Left hindlimb (tissue), 1 donor: ENCODE measurements at regions not wholly inside any gene's neighbourhood (a gene's known extent, or its start where the extent isn't known, plus 50 kb on each side); places are given as distances from the start of the nearest gene placed in this dataset.

Experiments
- DNase-seq: peaks from one replicate; pipeline ENCODE4 v3.0.0-alpha.2; 2018

GRCh38 chr6:143592335-143592734 is 80.8 kb upstream of the FUCA2 start:
- DNase-seq, result no peak

GRCh38 chr6:143591441-143591840 is 79.9 kb upstream of the FUCA2 start:
- DNase-seq, result no peak

GRCh38 chr6:143589162-143589561 is 77.6 kb upstream of the FUCA2 start:
- DNase-seq, result no peak

GRCh38 chr6:143586557-143586956 is 75.0 kb upstream of the FUCA2 start:
- no peak for DNase-seq

GRCh38 chr6:143585716-143586115 is 74.2 kb upstream of the FUCA2 start:
- DNase-seq, result no peak

- DNase-seq, result no peak
Observed at GRCh38 chr6:143585241-143585640, 73.7 kb upstream of the FUCA2 start.

- peak; percentile 74 for DNase-seq
Observed at GRCh38 chr6:143583542-143584327, 72.2 kb upstream of the FUCA2 start.

- DNase-seq, result no peak
Observed at GRCh38 chr6:143581835-143582480, 70.4 kb upstream of the FUCA2 start.

- DNase-seq, result peak; percentile 63
Observed at GRCh38 chr6:143579703-143580102, 68.2 kb upstream of the FUCA2 start.

GRCh38 chr6:143578054-143578453 is 66.5 kb upstream of the FUCA2 start:
- DNase-seq, result no peak

- DNase-seq, result no peak
Observed at GRCh38 chr6:143575901-143576426, 64.4 kb upstream of the FUCA2 start.

- DNase-seq, result peak; percentile 67
Observed at GRCh38 chr6:143575440-143575839, 63.9 kb upstream of the FUCA2 start.

- no peak for DNase-seq
Observed at GRCh38 chr6:143570147-143570853, 58.8 kb upstream of the FUCA2 start.

GRCh38 chr6:143569040-143569439 is 57.5 kb upstream of the FUCA2 start:
- no peak for DNase-seq

GRCh38 chr6:143564484-143565017 is 53.0 kb upstream of the FUCA2 start:
- no peak for DNase-seq

GRCh38 chr6:143562143-143562542 is 50.6 kb upstream of the FUCA2 start:
- no peak for DNase-seq
